Heart left ventricle (tissue), 13 donors: ENCODE measurements at regions not wholly inside any gene's neighbourhood (a gene's known extent, or its start where the extent isn't known, plus 50 kb on each side); places are given as distances from the start of the nearest gene placed in this dataset.

Experiments used
- CTCF ChIP-seq, 12 donors: fragments of 200-600 bp; sonication (generic) in 4 of 12; IDR thresholded peaks; one replicate each; pipeline versions ENCODE4 v1.5.0 to v1.8.0; 2018 to 2022; ENCODE audit warnings: antibody characterized with exemption in 12 of 12, mild to moderate bottlenecking in 5 of 12
- POLR2A ChIP-seq, 2 donors: fragments of 450-650 bp; IDR thresholded peaks; one replicate each; pipeline ENCODE4 v1.6.1; 2017; ENCODE audit warnings: antibody characterized with exemption in 2 of 2, mild to moderate bottlenecking in 2 of 2, moderate library complexity in 2 of 2
- donor health status: ischemic (EF 13 %, LVEDD 7.1; RV severe dilation, severe dysfunction).
- donor health status: DM: no; HTN: yes; CAD: no.
- donor health status: DM: no; HTN: no; CAD: no.
- donor health status: ischemic (EF 25% LVEDD 6.9; RV normal size, moderate dysfunction).
- donor health status: ischemic (EF 25% LVEDD 5.7; RV mildly dilated, moderate dysfunction).
- donor health status: ischemic (EF 35%, LVEDD 5.7; RV mildly dilated, moderate dysfunction).
- donor health status: nonischemic (EF 11% LVEDD 7.7; RV severe dilation, severe dysfunction).
- donor health status: DM: yes; HTN: yes; CAD: no.
- donor health status: PGD.
- donor health status: ischemic (EF 29% LVEDD 5.4; RV normal size, mild dysfunction).
- donor health status: nonischemic (EF 23%, LVEDD 6.1; RV moderate dilation, normal function).

- no peak for TF ChIP-seq CTCF (IDR thresholded peaks at IDR 0.05)
- no peak for TF ChIP-seq POLR2A (IDR thresholded peaks at IDR 0.05)
Measured at GRCh38 chr6:85261271-85261670, 188.6 kb upstream of the NT5E start.
